ENCODE measurements at regions not wholly inside any gene's neighbourhood (a gene's known extent, or its start where the extent isn't known, plus 50 kb on each side); places are given as distances from the start of the nearest gene placed in this dataset.
A peak's percentile ranks its signal among the peaks of the same experiment; 100 is the strongest.

DNA sequence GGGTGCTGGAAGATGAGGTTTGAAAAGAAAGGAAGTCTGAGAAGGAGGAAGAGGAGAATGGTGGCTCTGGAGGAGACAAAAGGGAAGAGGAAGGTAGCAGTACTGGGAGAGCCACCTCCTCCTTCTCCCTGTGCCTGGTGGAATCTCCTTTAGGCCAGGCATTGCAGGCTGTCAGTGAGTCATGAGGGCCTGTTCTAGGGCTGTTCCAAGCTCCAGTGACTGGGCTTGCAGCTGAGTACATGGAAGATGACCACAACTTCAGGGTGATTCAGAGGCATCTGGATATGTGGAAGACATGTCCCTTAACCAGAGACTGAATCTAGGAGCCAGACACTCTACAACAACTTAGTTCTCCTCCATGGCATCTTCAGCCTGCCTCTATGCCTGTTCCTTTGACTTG lies 107.8 kb downstream of the EFNB1 start:
- TF ChIP-seq CEBPB (IDR thresholded peaks at IDR 0.05; ENCODE audit: low read depth, low read length) (peak; percentile 24; the same call in 1 of the 2 replicates), POLR2A (IDR thresholded peaks at IDR 0.05; ENCODE audit: low read depth, low read length) (no peak), MAFK (IDR thresholded peaks at IDR 0.05; ENCODE audit: low read depth, low read length) (no peak), FOS (IDR thresholded peaks at IDR 0.05; ENCODE audit: low read depth, low read length) (peak; percentile 70), MXI1 (IDR thresholded peaks at IDR 0.05; ENCODE audit: borderline replicate concordance, low read depth, low read length) (0 out of 2 replicates have a peak, but pooled peaks have one; percentile 23), SMC3 (IDR thresholded peaks at IDR 0.05; ENCODE audit: low read depth, low read length) (no peak), RFX5 (IDR thresholded peaks at IDR 0.05; ENCODE audit: low read depth, low read length) (no peak)
- peak overlapping the region; percentile 54 for H2AFZ ChIP-seq (replicated peaks; ENCODE audit: low read length, poor library complexity)

More for the DNA sequence above, 107.8 kb downstream of the EFNB1 start:
- H3K9me3 ChIP-seq (ENCODE audit: control insufficient read depth, insufficient read depth, low read length), result no peaks in the 10 kb centered on the region
- peaks cover 1% of the 10 kb centered on the region; the same call in 1 of the 2 replicates for H3K27me3 ChIP-seq (ENCODE audit: control insufficient read depth, insufficient read depth, low read length)
- no peak overlapping the region for H3K27ac ChIP-seq (ENCODE audit: insufficient read depth, low read length)
- H2BK120ac ChIP-seq (ENCODE audit: low read depth, low read length), result no peak overlapping the region; the same call in 1 of the 2 replicates
- H3K4me1 ChIP-seq (ENCODE audit: control insufficient read depth, insufficient read depth, low read length), result 0 out of 2 replicates have a peak, but pooled peaks cover 3% of the 10 kb centered on the region
- H3K9ac ChIP-seq (ENCODE audit: low read depth, low read length), result no peak overlapping the region
- peak overlapping the region; percentile 52 for H2BK5ac ChIP-seq (ENCODE audit: low read depth, low read length, poor library complexity, severe bottlenecking)
- peak overlapping the region; percentile 31; the same call in 1 of the 2 replicates for H3K18ac ChIP-seq (ENCODE audit: low read depth, low read length)
- H3K14ac ChIP-seq (replicated peaks; ENCODE audit: low read depth, low read length), result no peak overlapping the region
- peak overlapping the region; percentile 55 for H3K4ac ChIP-seq (ENCODE audit: low read depth, low read length)
- no peaks in the 10 kb centered on the region for H4K20me1 ChIP-seq (ENCODE audit: insufficient read depth, low read length)
- peak overlapping the region; percentile 17; the same call in 1 of the 2 replicates for H2BK20ac ChIP-seq (ENCODE audit: low read depth, low read length)
- ChIA-PET POLR2A (ENCODE audit: unreplicated experiment) (no interaction called here), CTCF (interaction anchor here (0.6 kb wide), 1 partner anchor 181 kb away, joined by 3 read pairs; no protein-coding TSS in a partner anchor)
- ATAC-seq (ENCODE audit: low read depth) (peak; percentile 92), DNase-seq (peak; percentile 92)
- H3K36me3 ChIP-seq (ENCODE audit: control insufficient read depth, insufficient read depth, low read length), result no peaks in the 10 kb centered on the region
- in situ Hi-C loops (cut with MboI; ENCODE audit: low sequenced_read_pairs), result no loop called here
- dilution Hi-C loops (cut with HindIII; ENCODE audit: low sequenced_read_pairs, unreplicated experiment), result no loop called here
- peak overlapping the region in 1 of 2 experiments; percentile 10; a peak in 1 of 4 replicates for H4K8ac ChIP-seq (ENCODE audit: low read depth in 2 of 2, low read length in 2 of 2)
- peaks cover 7% of the 10 kb centered on the region; the same call in 1 of the 2 replicates for H3K9me1 ChIP-seq (ENCODE audit: insufficient read depth, low read length)
- no peak overlapping the region for H3K4me3 ChIP-seq (ENCODE audit: insufficient read depth, low read depth, low read length)
- H3K4me2 ChIP-seq (ENCODE audit: low read depth, low read length), result no peak overlapping the region
- H3K23ac ChIP-seq (ENCODE audit: low read depth, low read length), result no peak overlapping the region
- H2AK5ac ChIP-seq (ENCODE audit: low read depth, low read length), result no peak overlapping the region; the same call in 1 of the 2 replicates
- no peak overlapping the region; the same call in 2 of the 3 replicates for H2BK15ac ChIP-seq (ENCODE audit: low read depth, low read length)
- no peaks in the 10 kb centered on the region for H3K79me1 ChIP-seq (ENCODE audit: low read depth in 1 of 2, low read length in 2 of 2)
- no peak overlapping the region for H4K5ac ChIP-seq (ENCODE audit: low read depth, low read length)
- intact Hi-C loops (cut with micrococcal nuclease), result loop anchor here (10.0 kb wide), 1 partner anchor 102 kb away; no protein-coding TSS in a partner anchor
- peak overlapping the region; percentile 33 for H2AK9ac ChIP-seq (replicated peaks; ENCODE audit: low read depth, low read length, poor library complexity)
- H4K91ac ChIP-seq (ENCODE audit: insufficient read depth, low read depth, low read length), result no peak overlapping the region
- BruUV-seq (replicated peaks), result no TSS peak
- H3K56ac ChIP-seq (ENCODE audit: extremely low read depth, insufficient read depth, low read length), result no peak overlapping the region

All from IMR-90 (cell line).